ENCODE measurements at regions not wholly inside any gene's neighbourhood (a gene's known extent, or its start where the extent isn't known, plus 50 kb on each side); places are given as distances from the start of the nearest gene placed in this dataset.

DNA sequence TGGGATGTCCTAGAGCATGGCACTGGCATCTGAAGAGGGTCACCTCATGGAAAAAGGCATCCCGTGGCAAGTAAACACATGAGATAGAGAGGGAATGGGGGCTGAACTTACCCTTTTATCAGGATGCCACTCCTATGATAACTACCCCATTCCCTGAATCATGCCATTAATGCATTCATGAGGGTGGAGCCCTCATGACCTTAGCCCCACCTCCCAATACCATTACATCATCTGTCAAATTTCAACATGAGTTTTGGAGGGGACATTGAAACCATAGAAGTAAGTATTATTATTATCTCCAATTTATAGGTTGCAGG is 65.2 kb downstream of the MTNR1B start:
- H3K9me3 Mint-ChIP-seq, result peaks cover 6% of the 10 kb centered on the region
- H3K4me3 ChIP-seq (ENCODE audit: low read length), result no peak overlapping the region
- no peak overlapping the region for H3K4me3 Mint-ChIP-seq

DNA sequence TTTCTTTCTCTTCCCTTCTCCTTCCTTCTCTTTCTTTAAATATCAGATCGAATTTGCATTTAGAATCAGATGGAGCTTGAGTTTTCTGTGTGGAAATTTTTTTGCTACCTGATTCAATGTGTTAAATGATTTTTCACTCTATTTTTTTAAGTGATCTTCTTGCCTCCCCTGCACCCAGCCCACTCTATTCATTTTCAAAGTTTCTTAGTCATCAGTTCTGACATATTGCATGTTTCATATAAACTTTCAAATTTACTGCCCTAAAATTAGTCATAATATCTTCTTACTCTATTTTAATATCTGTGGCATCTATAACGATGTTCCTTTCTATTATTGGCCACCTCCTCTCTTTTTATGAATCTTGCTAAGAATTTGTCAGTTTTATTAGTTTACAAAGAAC is 69.1 kb downstream of the MTNR1B start:
- H3K9ac ChIP-seq (ENCODE audit: extremely low read depth, low read length, poor library complexity, severe bottlenecking), result no peak overlapping the region
- H3K27me3 ChIP-seq (ENCODE audit: control insufficient read depth, insufficient read depth, low read length, poor library complexity, severe bottlenecking), result no peaks in the 10 kb centered on the region
- H3K36me3 ChIP-seq (ENCODE audit: control insufficient read depth, insufficient read depth, low read length), result no peaks in the 10 kb centered on the region
- peaks cover 33% of the 10 kb centered on the region for H3K9me3 Mint-ChIP-seq
- WGBS, 2 experiments (ENCODE audit: insufficient coverage in 1 of 2, insufficient read length in 1 of 2), result no CpG with 5 or more reads among the region's 2 CpGs
- H3K27ac ChIP-seq (ENCODE audit: low read depth, low read length), result no peak overlapping the region
- no peak overlapping the region for H3K27ac Mint-ChIP-seq
- H3K27me3 Mint-ChIP-seq (ENCODE audit: insufficient read depth), result no peaks in the 10 kb centered on the region
- no peaks in the 10 kb centered on the region for H3K4me1 ChIP-seq (ENCODE audit: control insufficient read depth, insufficient read depth, low read length)
- H3K4me1 Mint-ChIP-seq, result no peaks in the 10 kb centered on the region
- peaks cover 37% of the 10 kb centered on the region for H3K9me3 ChIP-seq (ENCODE audit: control insufficient read depth, low read length)
- no peak for DNase-seq
- peaks cover 7% of the 10 kb centered on the region for H3K36me3 Mint-ChIP-seq (ENCODE audit: low read depth)
- no peak overlapping the region for H3K4me3 Mint-ChIP-seq
- TF ChIP-seq, protein P1, sequence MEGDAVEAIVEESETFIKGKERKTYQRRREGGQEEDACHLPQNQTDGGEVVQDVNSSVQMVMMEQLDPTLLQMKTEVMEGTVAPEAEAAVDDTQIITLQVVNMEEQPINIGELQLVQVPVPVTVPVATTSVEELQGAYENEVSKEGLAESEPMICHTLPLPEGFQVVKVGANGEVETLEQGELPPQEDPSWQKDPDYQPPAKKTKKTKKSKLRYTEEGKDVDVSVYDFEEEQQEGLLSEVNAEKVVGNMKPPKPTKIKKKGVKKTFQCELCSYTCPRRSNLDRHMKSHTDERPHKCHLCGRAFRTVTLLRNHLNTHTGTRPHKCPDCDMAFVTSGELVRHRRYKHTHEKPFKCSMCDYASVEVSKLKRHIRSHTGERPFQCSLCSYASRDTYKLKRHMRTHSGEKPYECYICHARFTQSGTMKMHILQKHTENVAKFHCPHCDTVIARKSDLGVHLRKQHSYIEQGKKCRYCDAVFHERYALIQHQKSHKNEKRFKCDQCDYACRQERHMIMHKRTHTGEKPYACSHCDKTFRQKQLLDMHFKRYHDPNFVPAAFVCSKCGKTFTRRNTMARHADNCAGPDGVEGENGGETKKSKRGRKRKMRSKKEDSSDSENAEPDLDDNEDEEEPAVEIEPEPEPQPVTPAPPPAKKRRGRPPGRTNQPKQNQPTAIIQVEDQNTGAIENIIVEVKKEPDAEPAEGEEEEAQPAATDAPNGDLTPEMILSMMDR (conservative IDR thresholded peaks at IDR 0.05), result no peak
- no peak overlapping the region for H3K4me3 ChIP-seq (ENCODE audit: low read length)

More for the DNA sequence above, 65.2 kb downstream of the MTNR1B start:
- Histone ChIP-seq H3K36me3 (ENCODE audit: control insufficient read depth, insufficient read depth, low read length) (no peaks in the 10 kb centered on the region), H3K9me3 (ENCODE audit: control insufficient read depth, low read length) (peaks cover 9% of the 10 kb centered on the region), H3K27me3 (ENCODE audit: control insufficient read depth, insufficient read depth, low read length, poor library complexity, severe bottlenecking) (no peaks in the 10 kb centered on the region), H3K9ac (ENCODE audit: extremely low read depth, low read length, poor library complexity, severe bottlenecking) (no peak overlapping the region), H3K4me1 (ENCODE audit: control insufficient read depth, insufficient read depth, low read length) (no peaks in the 10 kb centered on the region), H3K27ac (ENCODE audit: low read depth, low read length) (no peak overlapping the region)
- peaks cover 5% of the 10 kb centered on the region for H3K4me1 Mint-ChIP-seq
- no peak for DNase-seq
- H3K27ac Mint-ChIP-seq, result no peak overlapping the region
- no peaks in the 10 kb centered on the region for H3K36me3 Mint-ChIP-seq (ENCODE audit: low read depth)
- no peaks in the 10 kb centered on the region for H3K27me3 Mint-ChIP-seq (ENCODE audit: insufficient read depth)
- 94% methylated on average over 1 of the region's 1 CpG; no CpG with 5 or more reads in 1 of the 2 experiments for WGBS, 2 experiments (ENCODE audit: insufficient coverage in 1 of 2, insufficient read length in 1 of 2)
- TF ChIP-seq, protein P1 (conservative IDR thresholded peaks at IDR 0.05), result no peak

DNA sequence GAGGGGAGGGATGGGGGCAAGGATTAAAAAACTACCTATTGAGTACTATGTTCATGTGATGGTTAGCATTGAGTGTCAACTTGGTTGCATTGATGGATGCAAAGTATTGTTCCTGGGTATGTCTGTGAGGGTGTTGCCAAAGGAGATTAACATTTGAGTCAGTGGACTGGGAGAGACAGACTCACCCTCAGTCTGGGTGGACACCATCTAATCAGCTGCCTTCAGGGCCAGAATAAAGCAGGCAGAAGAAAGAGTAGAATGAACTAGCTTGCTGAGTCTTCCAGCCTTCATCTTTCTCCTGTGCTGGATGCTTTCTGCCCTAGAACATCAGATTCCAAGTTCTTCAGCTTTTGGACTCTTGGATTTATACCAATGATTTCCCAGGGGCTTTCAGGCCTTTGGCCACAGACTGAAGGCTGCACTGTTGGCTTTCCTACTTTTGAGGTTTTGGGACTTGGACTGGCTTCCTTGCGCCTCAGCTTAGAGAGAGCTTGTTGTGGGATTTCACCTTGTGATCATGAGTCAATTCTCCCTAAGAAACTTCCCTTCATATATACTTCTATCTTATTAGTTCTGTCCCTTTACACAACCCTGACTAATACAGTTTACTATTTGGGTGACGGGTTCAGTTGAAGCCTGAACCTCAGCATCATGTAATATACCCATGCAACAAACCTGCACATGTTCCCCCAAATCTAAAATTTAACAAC is 70.2 kb downstream of the MTNR1B start:
- TF ChIP-seq, protein P1 (conservative IDR thresholded peaks at IDR 0.05), result no peak
- no peaks in the 10 kb centered on the region for H3K36me3 ChIP-seq (ENCODE audit: control insufficient read depth, insufficient read depth, low read length)
- no peaks in the 10 kb centered on the region for H3K4me1 Mint-ChIP-seq
- no peaks in the 10 kb centered on the region for H3K27me3 Mint-ChIP-seq (ENCODE audit: insufficient read depth)
- H3K27ac ChIP-seq (ENCODE audit: low read depth, low read length), result no peak overlapping the region
- no peak overlapping the region for H3K27ac Mint-ChIP-seq
- H3K9me3 Mint-ChIP-seq, result peaks cover 44% of the 10 kb centered on the region
- no peaks in the 10 kb centered on the region for H3K27me3 ChIP-seq (ENCODE audit: control insufficient read depth, insufficient read depth, low read length, poor library complexity, severe bottlenecking)
- H3K9ac ChIP-seq (ENCODE audit: extremely low read depth, low read length, poor library complexity, severe bottlenecking), result no peak overlapping the region
- H3K36me3 Mint-ChIP-seq (ENCODE audit: low read depth), result peaks cover 10% of the 10 kb centered on the region
- DNase-seq, result no peak
- H3K4me3 ChIP-seq (ENCODE audit: low read length), result no peak overlapping the region
- 90 to 100% methylated on average over 1 to 2 of the region's 2 CpGs for WGBS, 2 experiments (ENCODE audit: insufficient coverage in 1 of 2, insufficient read length in 1 of 2)
- H3K4me1 ChIP-seq (ENCODE audit: control insufficient read depth, insufficient read depth, low read length), result no peaks in the 10 kb centered on the region
- no peak overlapping the region for H3K4me3 Mint-ChIP-seq
- H3K9me3 ChIP-seq (ENCODE audit: control insufficient read depth, low read length), result peaks cover 37% of the 10 kb centered on the region

All from endodermal cell (in vitro differentiated cells).